SU-DHL-6 (cell line): ENCODE measurements at regions not wholly inside any gene's neighbourhood (a gene's known extent, or its start where the extent isn't known, plus 50 kb on each side); places are given as distances from the start of the nearest gene placed in this dataset.

Source experiments
- CTCF ChIP-seq: fragments of 200-600 bp; sonication (generic); IDR thresholded peaks from one replicate; pipeline ENCODE4 v1.5.1; 2017; ENCODE audit warnings: antibody characterized with exemption, mild to moderate bottlenecking, low read length, moderate library complexity; ENCODE audit not compliant: insufficient read depth, poor library complexity, severe bottlenecking
- EZH2phosphoT487 ChIP-seq: fragments of 200-600 bp; sonication (generic), shearing (Covaris generic); conservative IDR thresholded peaks from 2 replicates; pipeline ENCODE4 v1.6.1; 2018; ENCODE audit warnings: mild to moderate bottlenecking, antibody characterized with exemption, low read length, moderate library complexity, mixed read lengths

- no peak for TF ChIP-seq CTCF
- TF ChIP-seq EZH2phosphoT487: no peak
Measured at GRCh38 chr12:89177802-89178395, 174.4 kb downstream of the DUSP6 start.
